HG03064 (cell line): ENCODE measurements at regions not wholly inside any gene's neighbourhood (a gene's known extent, or its start where the extent isn't known, plus 50 kb on each side); places are given as distances from the start of the nearest gene placed in this dataset.
"Not testable (repeated sequence)": the region's sequence is repeated elsewhere in the genome, so short reads cannot be mapped to it uniquely, and the experiment has no call there.

Source experiments
- ATAC-seq: cut with Tn5 transposase; IDR thresholded peaks from one replicate; pipeline ENCODE4 v1.9.1; 2021; ENCODE audit warnings: low read depth; ENCODE audit not compliant: unreplicated experiment

- ATAC-seq = not testable (repeated sequence)
Measured at GRCh38 chrX:140633105-140633504, 76.5 kb upstream of the LINC00632 start.

- ATAC-seq = no peak
Measured at GRCh38 chrX:140608111-140608510, 101.4 kb upstream of the LINC00632 start.

- no peak for ATAC-seq
Measured at GRCh38 chrX:140602140-140602539, 97.3 kb upstream of the SOX3 start.

GRCh38 chrX:140599851-140600250 lies 95.0 kb upstream of the SOX3 start:
- no peak for ATAC-seq

- ATAC-seq = no peak
Measured at GRCh38 chrX:140589657-140590056, 84.8 kb upstream of the SOX3 start.

GRCh38 chrX:140586951-140587350 lies 82.1 kb upstream of the SOX3 start:
- no peak for ATAC-seq

- ATAC-seq = no peak
Measured at GRCh38 chrX:140580478-140580877, 75.6 kb upstream of the SOX3 start.

GRCh38 chrX:140572724-140573123 lies 67.9 kb upstream of the SOX3 start:
- ATAC-seq = peak; percentile 87

- ATAC-seq = no peak
Measured at GRCh38 chrX:140563893-140564292, 59.0 kb upstream of the SOX3 start.
